Transverse colon (tissue), 4 donors: ENCODE measurements at regions not wholly inside any gene's neighbourhood (a gene's known extent, or its start where the extent isn't known, plus 50 kb on each side); places are given as distances from the start of the nearest gene placed in this dataset.

Experiments
- DNase-seq: peaks from one replicate; pipeline ENCODE4 v3.0.0-alpha.2; 2019
- H3K27ac ChIP-seq, 4 donors: fragments of 200-600 bp; sonication (generic); 2 replicates each; pipeline ENCODE4 v1.5.1; 2016 to 2018; ENCODE audit warnings: inconsistent platforms in 4 of 4
- H3K27me3 ChIP-seq: fragments of 200-600 bp; sonication (generic); 2 replicates; pipeline ENCODE4 v1.5.1; 2017; ENCODE audit warnings: inconsistent platforms
- H3K36me3 ChIP-seq, 4 donors: fragments of 200-600 bp; sonication (generic); 2 replicates each; pipeline ENCODE4 v1.5.1; 2017 to 2019; ENCODE audit warnings: inconsistent platforms in 4 of 4
- H3K4me1 ChIP-seq, 4 donors: fragments of 200-600 bp; sonication (generic); 2 replicates each; pipeline ENCODE4 v1.5.1; 2017 to 2020; ENCODE audit warnings: inconsistent platforms in 4 of 4
- H3K4me3 ChIP-seq, 4 donors: fragments of 200-600 bp; sonication (generic); 1 replicate in 1 of 4; 2 replicates in 3 of 4; pipeline versions ENCODE4 v1.5.1 to v1.6.1; 2017 to 2019; ENCODE audit warnings: inconsistent platforms in 4 of 4
- H3K9me3 ChIP-seq, 2 donors: fragments of 200-600 bp; sonication (generic); 2 replicates each; pipeline ENCODE4 v1.5.1; 2017 to 2019; ENCODE audit warnings: inconsistent platforms in 2 of 2
- CTCF ChIP-seq, 5 experiments: fragments of 200-600 bp in 3 of 5; fragments of 450-650 bp in 2 of 5; sonication (generic) in 3 of 5; IDR thresholded peaks; 1 replicate in 2 of 5; 2 replicates in 3 of 5; pipeline ENCODE4 v1.5.1; 2016 to 2017; ENCODE audit warnings: antibody characterized with exemption in 5 of 5, inconsistent platforms in 3 of 5, mild to moderate bottlenecking in 2 of 5, moderate library complexity in 1 of 5
- EP300 ChIP-seq: sonication (generic); formaldehyde crosslinking; IDR thresholded peaks from one replicate; pipeline ENCODE4 v1.6.1; 2017; ENCODE audit warnings: antibody characterized with exemption, low read depth
- POLR2A ChIP-seq: fragments of 450-650 bp; IDR thresholded peaks from one replicate; pipeline ENCODE4 v1.6.1; 2016; ENCODE audit warnings: antibody characterized with exemption, mild to moderate bottlenecking, moderate library complexity
- POLR2AphosphoS5 ChIP-seq, 3 donors: sonication (generic); formaldehyde crosslinking; IDR thresholded peaks; one replicate each; pipeline ENCODE4 v1.6.1; 2016; ENCODE audit warnings: antibody characterized with exemption in 3 of 3
- WGBS, 2 donors: methylation state at CpG; one replicate each; pipeline ENCODE4 v1.1.5; 2018; ENCODE audit warnings: low coverage in 1 of 2; 5-methylcytosine and 5-hydroxymethylcytosine counted together
- in situ Hi-C, 4 donors: fragments of 200-750 bp; cut with MboI; loops; one replicate each; pipeline versions ENCODE4 v1.15.0 to v1.15.1; 2017; ENCODE audit warnings: low sequenced_read_pairs in 3 of 4, low pct_ligation_motif_present in 1 of 4, low pct_unique_long_range_greater_than_20kb in 1 of 4
- intact Hi-C: fragments of 100-400 bp; cut with DNase I; formaldehyde crosslinking; loops from one replicate; pipeline ENCODE4 v1.15.1; 2023; ENCODE audit warnings: low total_unique reads

- H3K27me3 ChIP-seq = no peaks in the 10 kb centered on the region
- TF ChIP-seq EP300 = no peak
- TF ChIP-seq POLR2A = no peak
- TF ChIP-seq CTCF (IDR thresholded peaks at IDR 0.05) = no peak
- no peak for TF ChIP-seq POLR2AphosphoS5 (IDR thresholded peaks at IDR 0.05)
- H3K36me3 ChIP-seq = no peaks in the 10 kb centered on the region
- no peaks in the 10 kb centered on the region for H3K4me1 ChIP-seq
- in situ Hi-C loops = no loop called here
- H3K9me3 ChIP-seq = no peaks in the 10 kb centered on the region
- no peak for DNase-seq
- H3K27ac ChIP-seq = no peak overlapping the region
- H3K4me3 ChIP-seq = no peak overlapping the region
- intact Hi-C loops = no loop called here
- 88 to 94% methylated on average over 2 to 4 of the region's 4 CpGs for WGBS, 2 donors
These were observed 475.1 kb downstream of the TNS1 start for GRCh38 chr2:217527590-217528202.

- no peak for TF ChIP-seq EP300
- TF ChIP-seq POLR2A = no peak
- no peak for TF ChIP-seq POLR2AphosphoS5 (IDR thresholded peaks at IDR 0.05)
- no peak for TF ChIP-seq CTCF (IDR thresholded peaks at IDR 0.05)
- WGBS, 2 donors = 90% methylated on average over 5 of the region's 5 CpGs
- in situ Hi-C loops (no loop called here), intact Hi-C loops (no loop called here)
- Histone ChIP-seq H3K36me3 (no peaks in the 10 kb centered on the region), H3K4me3 (no peak overlapping the region), H3K27me3 (no peaks in the 10 kb centered on the region), H3K4me1 (no peaks in the 10 kb centered on the region), H3K9me3 (no peaks in the 10 kb centered on the region), H3K27ac (no peak overlapping the region)
- DNase-seq = no peak
These were observed 477.7 kb downstream of the TNS1 start for GRCh38 chr2:217525076-217525475.

- Histone ChIP-seq H3K9me3 (no peaks in the 10 kb centered on the region), H3K4me1 (no peaks in the 10 kb centered on the region), H3K36me3 (no peaks in the 10 kb centered on the region), H3K27me3 (no peaks in the 10 kb centered on the region), H3K4me3 (no peak overlapping the region), H3K27ac (no peak overlapping the region)
- intact Hi-C loops (no loop called here), in situ Hi-C loops (loop anchor here in 2 of 4 donors (25.0 kb wide), 1 partner anchor 836 kb away; the partner anchor contains the start of gene IGFBP5 (in 2 of the 2))
- TF ChIP-seq CTCF (IDR thresholded peaks at IDR 0.05) (no peak), POLR2AphosphoS5 (IDR thresholded peaks at IDR 0.05) (no peak), EP300 (no peak), POLR2A (no peak)
- no peak for DNase-seq
- WGBS, 2 donors = 47 to 84% methylated on average over 6 to 7 of the region's 7 CpGs
These were observed 479.5 kb downstream of the TNS1 start for GRCh38 chr2:217523286-217523685.

GRCh38 chr2:217521820-217522219, 481.0 kb downstream of the TNS1 start:
- WGBS, 2 donors = 12 to 15% methylated on average over 2 of the region's 2 CpGs
- TF ChIP-seq CTCF (IDR thresholded peaks at IDR 0.05) = no peak
- peak; percentile 58 to 80 (median 59) for TF ChIP-seq POLR2AphosphoS5 (IDR thresholded peaks at IDR 0.05)
- TF ChIP-seq EP300 = peak; percentile 49
- TF ChIP-seq POLR2A = no peak
- H3K27ac ChIP-seq = peak overlapping the region in 3 of 4 donors; percentile 25 to 62 (median 29)
- no peak for DNase-seq
- no peaks in the 10 kb centered on the region for H3K4me1 ChIP-seq
- no peaks in the 10 kb centered on the region for H3K36me3 ChIP-seq
- H3K9me3 ChIP-seq = no peaks in the 10 kb centered on the region
- no peaks in the 10 kb centered on the region for H3K27me3 ChIP-seq
- intact Hi-C loops (no loop called here), in situ Hi-C loops (loop anchor here in 2 of 4 donors (25.0 kb wide), 1 partner anchor 835 kb away; the partner anchor contains the start of gene IGFBP5 (in 2 of the 2))
- no peak overlapping the region for H3K4me3 ChIP-seq
